ENCODE measurements at regions not wholly inside any gene's neighbourhood (a gene's known extent, or its start where the extent isn't known, plus 50 kb on each side); places are given as distances from the start of the nearest gene placed in this dataset.

DNA sequence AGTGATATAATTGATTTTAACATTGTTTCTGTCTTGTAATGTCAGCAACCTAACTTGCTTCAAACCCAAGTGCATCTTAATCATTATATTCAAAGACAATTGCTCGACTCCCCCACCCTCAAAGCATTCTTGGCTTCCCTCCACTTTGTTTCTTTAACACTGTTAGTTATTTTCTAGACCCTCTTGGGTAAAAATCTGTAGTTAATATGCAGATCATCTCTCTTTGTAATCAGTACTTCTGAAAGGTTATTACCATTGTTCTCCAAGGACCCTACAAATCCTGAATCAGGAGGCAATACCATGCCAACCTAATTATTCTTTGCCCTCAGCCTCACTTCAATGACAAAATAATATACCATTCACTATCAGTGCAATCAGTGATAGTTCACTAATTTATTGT, 1075.7 kb downstream of the AMY1C start:
- DNase-seq (ENCODE audit: low read depth in 2 of 2): no peak

DNA sequence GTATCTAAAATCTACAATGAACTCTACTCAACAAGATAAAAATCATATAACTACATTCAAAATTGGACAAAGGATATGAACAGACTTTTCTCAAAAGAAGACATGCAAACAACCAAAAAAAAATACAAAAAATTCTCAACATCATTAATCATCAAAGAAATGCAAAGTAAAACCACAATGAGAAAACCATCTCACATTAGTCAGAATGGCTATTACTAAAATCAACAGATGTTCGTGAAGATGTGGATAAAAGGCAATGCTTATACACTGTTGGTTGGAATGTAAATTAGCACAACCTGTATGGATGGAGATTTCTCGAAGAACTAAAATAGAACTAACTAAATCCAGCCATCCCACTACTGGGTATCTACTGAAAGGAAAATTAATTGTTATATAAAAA, 1080.8 kb downstream of the AMY1C start:
- no peak for DNase-seq (ENCODE audit: low read depth in 2 of 2)

DNA sequence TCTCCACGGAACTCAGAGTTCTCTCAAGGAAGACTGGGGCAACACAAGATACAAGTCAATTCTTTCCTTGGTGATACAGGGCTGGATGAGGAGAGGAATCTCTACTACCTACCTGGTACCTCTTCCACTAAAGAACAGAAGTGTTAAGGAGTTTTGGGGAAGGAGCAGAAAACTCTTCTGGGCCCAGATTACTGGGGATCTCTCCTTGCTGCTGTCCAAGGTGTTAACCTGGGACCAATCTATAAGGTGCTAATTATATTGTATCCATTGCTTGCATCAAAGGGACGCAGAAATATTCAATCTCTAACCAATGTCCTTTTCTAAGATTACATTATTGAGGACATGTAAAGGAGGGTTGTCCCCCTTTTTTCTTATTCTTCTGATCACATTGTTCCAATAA, 1102.5 kb downstream of the AMY1C start:
- DNase-seq (ENCODE audit: low read depth in 2 of 2): no peak

DNA sequence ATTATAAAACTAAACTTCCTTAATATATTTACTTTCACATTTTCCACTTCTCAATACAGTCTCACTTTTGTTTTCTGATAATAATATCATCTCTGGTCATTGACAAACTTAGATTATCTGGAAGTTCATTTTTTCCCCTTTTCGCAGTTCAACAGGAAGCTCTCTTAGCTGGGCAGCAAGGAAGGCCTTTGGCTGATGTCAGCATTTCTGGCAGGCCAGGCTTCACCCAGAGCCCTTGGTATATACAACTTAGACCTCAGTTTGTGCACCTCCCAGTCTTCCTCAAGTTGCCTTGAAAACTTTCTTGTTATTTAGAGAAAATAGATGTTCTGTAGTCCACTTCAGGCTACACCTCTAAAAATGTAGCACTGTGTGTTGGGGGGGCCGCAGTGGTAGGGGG, 1103.6 kb downstream of the AMY1C start:
- DNase-seq (ENCODE audit: low read depth in 2 of 2): no peak

DNA sequence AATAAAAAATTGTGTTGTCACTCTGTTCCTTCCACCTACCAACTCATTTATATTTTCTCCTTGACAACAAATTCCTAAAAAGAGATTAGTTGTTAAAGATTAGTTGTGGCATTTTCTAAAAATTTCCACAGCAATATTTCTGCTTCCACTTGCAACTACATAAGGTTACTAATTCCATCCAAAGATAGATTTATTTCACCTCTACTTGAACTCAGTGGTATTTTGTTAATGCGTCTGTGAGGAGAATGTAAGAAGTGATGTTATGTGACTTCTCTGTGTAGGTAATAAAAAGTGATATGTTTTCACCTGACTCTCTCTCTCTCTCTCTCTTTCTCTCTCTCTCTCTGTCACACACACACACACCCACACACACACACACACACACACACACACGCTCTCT, 1104.8 kb downstream of the AMY1C start:
- no peak for DNase-seq (ENCODE audit: low read depth in 2 of 2)

DNA sequence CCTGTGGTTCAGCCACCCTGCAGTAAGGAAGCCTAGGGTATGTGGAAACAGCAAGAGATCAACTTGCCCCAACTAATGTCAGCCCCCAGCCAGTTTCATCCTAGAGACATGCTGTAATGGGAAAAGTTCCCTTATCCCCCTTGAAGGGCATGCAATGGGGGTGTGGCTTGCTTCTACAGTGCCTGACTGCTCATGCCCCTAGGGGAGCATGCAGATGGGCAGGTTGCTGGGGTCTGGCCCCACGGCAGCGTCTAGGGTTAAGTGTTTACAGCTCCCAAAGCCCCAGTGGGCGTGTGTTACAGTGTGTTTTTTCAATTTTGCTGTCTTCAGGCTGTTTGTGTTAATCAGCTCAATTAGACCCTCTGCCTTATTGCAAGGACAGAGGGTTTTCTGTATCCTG, 1105.9 kb downstream of the AMY1C start:
- DNase-seq (ENCODE audit: low read depth in 2 of 2): no peak

DNA sequence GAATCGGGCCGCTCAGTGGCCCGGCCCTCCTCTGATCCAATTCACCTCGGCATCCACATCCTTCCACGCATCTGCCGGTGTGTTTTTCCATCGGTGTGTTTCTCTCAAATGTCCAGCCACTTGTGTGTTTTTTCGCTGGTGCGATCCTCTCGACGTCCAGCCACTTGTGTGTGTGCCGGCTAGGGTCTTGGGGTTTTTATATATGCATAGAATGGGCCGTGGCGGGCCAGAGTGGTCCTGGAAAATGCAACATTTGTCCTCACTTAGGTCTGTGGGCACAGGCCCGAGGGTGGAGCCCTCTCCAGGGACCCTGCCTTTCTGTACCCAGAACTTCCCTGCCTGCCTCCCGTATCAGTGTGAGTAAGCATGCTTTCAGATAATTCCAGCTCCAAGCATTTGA, 1106.4 kb downstream of the AMY1C start:
- DNase-seq (ENCODE audit: low read depth in 2 of 2): no peak

DNA sequence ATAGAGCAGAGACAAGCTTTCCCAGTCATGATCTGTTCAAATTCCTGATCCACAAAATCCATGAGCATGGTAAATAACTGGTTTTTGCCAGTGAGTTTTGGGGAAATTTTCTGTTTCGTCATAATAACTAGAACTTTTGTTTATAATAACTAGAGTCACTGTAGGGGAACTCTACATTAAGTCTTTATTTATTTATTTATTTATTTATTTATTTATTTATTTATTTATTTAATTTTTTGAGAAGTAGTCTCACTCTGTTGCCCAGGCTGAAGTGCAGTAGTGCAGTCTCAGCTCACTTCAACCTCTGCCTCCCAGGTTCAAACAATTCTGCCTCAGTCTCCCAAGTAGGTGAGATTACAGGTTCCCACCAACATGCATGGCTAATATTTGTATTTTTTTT, 1106.8 kb downstream of the AMY1C start:
- no peak for DNase-seq (ENCODE audit: low read depth in 2 of 2)

DNA sequence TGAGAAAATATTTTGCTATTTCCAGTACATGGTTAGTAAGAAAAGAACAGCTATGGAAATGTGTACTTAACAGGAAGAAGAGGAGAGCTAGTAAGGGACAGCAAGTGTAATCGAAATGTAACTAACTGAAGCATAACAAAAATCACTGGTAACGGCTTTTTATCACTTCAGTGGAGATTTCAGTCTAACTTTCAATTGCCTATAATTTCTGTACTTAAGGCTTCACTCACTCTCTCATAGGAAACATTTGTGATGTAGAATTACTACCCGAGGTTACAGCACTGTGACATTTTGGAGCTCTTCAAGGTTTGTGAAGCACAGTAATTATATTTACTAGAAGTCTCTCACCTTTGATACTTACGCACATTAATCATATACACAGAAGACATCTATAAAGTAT, 1119.1 kb downstream of the AMY1C start:
- DNase-seq (ENCODE audit: low read depth in 2 of 2): no peak

DNA sequence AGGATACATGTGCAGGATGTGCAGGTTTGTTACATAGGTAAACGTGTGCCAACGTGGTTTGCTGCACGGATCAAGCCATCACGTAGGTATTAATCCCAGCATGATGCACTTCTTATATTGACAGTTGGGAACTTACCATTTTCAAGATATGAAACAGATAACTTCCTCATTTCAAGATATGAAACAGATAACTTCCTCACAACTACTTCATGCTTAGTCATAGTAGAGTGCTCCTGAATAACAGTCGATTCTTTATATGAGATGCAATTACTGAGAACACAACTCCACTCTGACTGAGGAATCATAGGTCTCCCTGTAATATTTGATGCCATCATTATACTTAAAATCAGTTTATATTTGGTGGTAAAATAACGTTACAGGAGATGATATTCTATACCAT, 1124.3 kb downstream of the AMY1C start:
- no peak for DNase-seq (ENCODE audit: low read depth in 2 of 2)

DNA sequence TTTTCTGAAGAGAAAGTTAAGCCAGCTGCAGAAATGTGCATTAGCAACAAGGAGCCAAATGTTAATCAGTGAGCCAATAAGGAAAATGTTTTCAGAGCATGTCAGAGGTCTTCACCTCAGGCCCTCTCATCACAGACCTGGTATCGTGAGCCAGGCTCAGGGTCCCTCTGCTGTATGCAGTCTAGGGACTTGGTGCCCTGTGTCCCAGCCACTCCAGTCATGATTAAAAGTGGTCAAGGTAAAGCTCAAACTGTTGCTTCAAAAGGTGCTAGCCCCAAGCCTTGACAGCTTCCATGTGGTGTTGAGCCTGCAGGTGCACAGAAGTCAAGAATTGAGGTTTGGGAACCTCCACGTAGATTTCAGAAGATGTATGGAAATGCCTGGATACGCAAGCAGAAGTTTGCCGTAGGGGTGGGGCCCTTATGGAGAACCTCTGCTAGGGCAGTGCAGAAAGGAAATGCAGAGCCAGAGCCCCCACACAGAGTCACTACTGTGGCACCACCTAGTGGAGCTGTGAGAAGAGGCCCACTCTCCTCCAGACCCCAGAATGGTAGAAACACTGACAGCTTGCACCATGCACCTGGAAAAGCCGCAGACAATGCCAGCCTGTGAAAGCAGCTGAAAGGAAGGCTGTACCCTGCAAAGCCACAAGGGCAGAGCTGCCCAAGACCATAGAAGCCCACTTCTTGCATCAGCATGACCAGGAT, 1128.7 kb downstream of the AMY1C start:
- no peak for DNase-seq (ENCODE audit: low read depth in 2 of 2)

DNA sequence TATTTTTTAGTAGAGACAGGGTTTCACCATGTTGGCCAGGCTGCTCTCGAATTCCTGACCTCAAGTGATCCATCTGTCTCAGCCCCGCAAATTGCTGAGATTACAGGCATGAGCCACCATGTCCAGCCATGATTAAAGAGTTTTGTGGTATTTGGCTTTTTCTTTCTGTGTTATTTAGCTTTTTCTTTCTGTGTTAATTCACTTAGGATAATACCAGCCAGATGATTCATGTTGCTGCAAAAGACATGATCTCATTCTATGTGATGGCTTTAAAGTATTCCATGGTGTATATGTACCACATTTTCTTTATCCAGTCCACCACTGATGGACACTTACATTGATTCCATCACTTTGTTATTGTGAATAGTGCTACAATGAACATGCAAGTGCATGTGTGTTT, 1135.2 kb downstream of the AMY1C start:
- no peak for DNase-seq (ENCODE audit: low read depth in 2 of 2)

DNA sequence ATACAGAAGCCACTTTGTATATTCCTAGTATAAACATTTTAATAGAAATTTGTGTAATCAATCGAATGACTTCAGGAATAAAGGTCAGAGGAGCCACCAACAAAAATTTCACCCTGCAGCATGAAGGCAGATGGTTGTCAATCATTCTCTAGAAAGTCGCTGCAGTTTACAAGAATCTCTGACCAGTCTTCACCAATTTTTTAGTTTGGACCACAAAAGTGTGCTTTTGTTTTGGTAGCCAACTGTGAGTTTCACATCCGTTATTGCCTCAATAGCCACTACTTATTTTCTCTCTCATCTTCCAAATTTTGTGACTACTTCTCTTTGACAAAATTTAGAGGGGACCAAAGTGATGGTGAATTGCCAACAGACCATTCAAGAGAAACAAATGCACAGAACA, 1155.6 kb downstream of the AMY1C start:
- DNase-seq (ENCODE audit: low read depth in 2 of 2): no peak

DNA sequence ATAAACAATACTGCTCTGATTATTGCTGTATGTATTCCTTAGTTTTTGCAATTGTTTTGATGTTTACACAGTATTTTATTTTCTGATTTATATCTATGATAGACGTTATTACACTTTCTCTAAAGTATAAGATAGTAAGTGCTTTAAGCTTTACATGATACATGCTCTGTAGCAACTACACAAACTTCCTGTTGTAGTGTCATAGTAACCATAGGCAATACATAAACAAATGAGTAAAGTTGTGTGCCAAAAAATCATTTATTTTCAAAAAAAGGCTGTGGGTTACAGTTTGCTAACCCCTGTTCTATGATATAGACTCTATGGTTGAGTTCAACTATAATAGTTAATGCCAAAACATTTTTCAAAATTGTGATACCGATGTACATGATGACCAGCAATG, 1156.4 kb downstream of the AMY1C start:
- DNase-seq (ENCODE audit: low read depth in 2 of 2): no peak

DNA sequence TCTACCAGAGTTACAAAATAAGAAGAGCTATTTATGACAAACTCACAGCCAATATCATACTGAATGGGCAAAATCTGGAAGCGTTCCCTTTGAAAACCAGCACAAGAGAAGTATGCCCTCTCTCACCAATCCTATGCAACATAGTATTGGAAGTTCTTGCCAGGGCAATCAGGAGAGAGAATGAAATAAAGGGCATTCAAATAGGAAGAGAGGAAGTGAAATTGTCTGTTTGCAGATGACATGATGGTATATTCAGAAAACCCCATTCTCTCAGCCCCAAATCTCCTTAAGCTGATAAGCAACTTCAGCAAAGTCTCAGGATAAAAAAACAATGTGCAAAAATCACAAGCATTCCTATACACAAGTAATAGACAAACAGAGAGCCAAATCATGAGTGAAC, 1169.5 kb downstream of the AMY1C start:
- DNase-seq (ENCODE audit: low read depth in 2 of 2): no peak

DNA sequence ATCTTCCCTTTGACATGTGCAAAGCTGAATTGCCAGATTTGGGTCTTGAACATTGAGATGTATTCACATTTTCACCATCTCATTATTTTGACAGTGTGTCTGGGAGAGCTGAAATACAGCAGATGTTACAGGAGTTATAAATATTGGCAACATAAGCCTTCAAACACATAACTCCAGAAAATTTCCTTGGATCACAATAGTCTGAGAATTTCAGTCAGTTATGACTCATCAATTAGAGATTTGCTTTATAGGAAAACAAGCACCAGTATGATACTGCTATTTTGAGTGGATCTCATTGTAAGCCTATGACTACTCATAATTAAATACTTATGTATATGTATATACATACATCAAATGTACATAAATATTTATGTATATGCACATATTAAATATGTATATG, 1171.8 kb downstream of the AMY1C start:
- DNase-seq (ENCODE audit: low read depth in 2 of 2): no peak

DNA sequence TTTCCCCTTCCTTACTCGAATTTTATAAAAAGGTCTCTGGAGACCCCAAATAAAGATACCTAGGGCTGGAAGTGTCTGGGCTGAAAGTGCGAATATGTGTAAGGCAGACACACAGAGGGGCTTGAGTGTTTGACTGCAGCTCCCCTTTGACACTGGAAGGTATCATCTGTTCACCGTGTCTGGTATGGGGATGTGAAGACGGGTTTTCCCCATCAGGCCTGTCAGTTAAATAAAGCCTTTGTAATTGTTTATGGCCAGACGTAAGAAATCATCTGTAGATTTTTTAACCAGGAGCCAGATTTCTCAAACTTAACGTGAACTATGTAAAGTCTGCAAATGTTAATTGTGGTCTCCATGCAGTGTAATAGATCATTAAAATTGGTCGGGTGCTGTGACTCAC, 1173.4 kb downstream of the AMY1C start:
- no peak for DNase-seq (ENCODE audit: low read depth in 2 of 2)

DNA sequence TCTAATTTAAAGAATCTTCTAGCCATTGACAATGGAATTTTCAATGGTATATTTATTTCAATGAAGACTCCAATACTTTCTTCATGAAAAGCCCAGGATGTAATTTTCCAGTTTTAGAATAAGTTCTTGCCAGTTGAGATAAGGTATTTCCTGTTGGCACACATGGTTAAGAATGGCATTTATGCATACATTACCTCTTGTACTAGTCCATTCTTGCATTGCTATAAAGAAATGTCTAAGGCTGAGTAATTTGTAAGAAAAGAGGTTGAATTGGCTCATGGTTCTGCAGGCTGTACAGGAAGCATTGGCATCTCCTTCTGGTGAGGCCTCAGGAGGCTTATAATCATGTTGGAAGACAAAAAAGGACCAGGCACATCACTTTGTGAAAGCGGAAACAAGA, 1179.6 kb downstream of the AMY1C start:
- DNase-seq (ENCODE audit: low read depth in 2 of 2): no peak

DNA sequence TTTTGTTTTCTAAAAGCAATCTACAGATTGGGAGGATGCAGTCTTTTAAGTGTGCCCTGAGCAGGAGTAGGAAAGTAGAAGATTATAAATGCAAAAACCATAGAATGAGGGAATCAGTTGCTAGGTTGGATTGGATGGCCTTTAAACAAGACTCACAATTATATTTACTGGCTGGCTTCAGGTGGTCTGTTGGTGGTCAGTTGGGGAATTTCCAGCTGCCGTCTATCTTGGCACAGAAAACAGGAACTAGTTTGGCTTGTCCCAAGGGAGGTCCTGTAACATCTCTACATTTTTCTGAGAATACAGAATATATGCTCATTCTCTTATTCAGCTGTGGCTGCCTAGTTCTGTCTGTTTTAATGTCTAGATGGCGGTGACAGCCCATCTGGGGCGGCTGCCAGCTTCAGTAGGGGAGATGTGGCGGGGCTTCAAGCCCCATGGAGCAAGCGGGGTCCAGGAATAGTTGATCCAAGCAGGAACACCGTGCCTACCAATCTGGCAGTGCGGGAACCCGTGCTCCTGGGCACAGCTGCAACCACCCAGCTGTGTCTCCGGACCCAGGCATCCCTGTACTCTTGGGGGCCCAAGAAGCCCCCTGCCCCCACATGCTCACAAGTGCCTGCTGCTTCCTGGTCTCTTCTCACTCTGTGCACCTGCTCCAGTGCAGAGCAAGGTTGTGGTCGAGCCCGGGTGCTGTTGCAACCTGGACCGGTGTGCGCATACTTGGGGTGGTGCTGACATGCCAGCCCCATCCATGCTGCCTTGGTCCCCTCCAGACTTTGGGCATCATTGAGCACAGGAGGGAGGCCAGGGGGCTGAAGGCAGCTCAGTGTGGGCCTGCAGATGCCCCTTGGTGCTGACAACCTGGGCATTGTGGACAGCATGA, 1182.6 kb downstream of the AMY1C start:
- no peak for DNase-seq (ENCODE audit: low read depth in 2 of 2)

DNA sequence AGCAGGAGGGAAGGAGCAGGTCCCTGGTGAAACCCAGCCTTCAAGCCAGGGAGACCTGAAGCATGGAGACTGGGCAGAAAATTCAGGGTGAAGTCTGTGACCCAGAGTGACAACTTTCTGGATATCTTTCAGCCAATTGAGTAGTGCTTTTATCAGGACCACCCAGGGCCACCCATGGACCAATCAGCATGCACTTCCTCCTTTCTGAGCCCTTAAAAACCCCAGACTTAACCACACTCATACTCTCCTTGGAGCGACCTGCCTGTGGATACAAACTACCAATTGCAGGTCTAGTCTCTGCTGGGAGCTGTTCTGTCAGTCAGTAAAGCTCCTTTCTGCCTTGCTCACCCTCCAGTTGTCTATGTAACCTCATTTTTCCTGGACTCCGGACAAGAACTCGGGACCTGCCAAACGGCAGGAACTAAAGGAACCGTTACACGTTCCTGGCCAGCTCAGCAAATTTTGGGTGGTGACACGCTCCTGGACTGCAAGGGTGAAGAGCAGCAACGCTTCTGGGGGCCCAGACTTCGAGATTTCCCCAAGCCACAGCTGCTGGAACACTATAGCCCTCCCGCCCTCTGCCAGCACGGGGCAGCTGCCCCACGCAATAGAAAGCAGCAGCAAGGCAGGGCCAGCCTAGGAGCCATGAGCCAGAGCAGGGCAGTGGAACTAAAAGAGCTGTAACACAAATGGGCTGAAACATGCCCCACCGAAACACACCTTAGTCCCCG, 1183.4 kb downstream of the AMY1C start:
- DNase-seq (ENCODE audit: low read depth in 2 of 2): no peak

DNA sequence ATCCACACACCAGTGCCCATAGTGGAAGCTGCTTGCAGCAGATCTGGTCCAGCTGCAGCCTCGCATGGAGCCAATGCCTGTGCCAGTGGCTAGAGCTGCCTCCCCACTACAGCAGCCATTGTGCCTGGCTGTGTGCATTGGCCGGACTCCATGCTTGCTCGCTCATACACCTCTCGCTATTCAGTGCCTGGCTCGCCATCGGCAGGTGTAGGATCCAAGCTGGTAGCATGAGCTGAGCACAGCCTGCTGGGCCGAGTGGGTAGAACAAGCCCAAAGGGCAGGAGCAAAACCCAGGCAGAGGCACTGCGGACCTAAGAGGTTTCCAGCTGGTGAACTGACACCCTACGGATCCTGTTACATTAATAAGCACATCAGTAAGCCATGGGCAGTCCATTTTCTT, 1184.1 kb downstream of the AMY1C start:
- DNase-seq (ENCODE audit: low read depth in 2 of 2): no peak

DNA sequence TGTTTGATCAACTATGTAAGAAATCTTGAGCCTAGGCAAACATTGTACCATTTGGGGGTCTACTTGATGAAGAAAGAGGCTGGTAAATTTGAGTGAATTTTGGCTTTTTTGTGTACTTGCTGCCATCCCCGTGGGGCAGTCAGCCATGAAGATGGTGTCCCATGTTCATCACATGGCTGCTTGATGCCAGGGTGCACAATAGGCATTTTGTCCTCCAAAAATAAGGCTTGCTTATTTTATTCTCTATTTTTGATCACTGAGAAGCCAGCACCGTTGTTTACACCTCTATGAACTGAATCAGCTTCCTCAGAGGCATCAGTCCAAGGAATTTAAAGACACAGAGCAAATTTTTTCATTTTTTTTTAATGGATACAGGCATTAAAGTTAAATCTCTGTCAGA, 1195.7 kb downstream of the AMY1C start:
- no peak for DNase-seq (ENCODE audit: low read depth in 2 of 2)
